Osteocyte (in vitro differentiated cells): ENCODE measurements at regions not wholly inside any gene's neighbourhood (a gene's known extent, or its start where the extent isn't known, plus 50 kb on each side); places are given as distances from the start of the nearest gene placed in this dataset.

Experiments
- DNase-seq: peaks from one replicate; pipeline ENCODE4 v3.0.0; 2021; ENCODE audit warnings: mixed read lengths; ENCODE audit not compliant: unreplicated experiment; ENCODE audit errors: extremely low spot score
- H3K27ac Mint-ChIP-seq: one replicate; pipeline ENCODE4 v1.8.0; 2021; ENCODE audit warnings: mild to moderate bottlenecking, mixed read lengths; ENCODE audit not compliant: unreplicated experiment
- H3K27me3 Mint-ChIP-seq: one replicate; pipeline ENCODE4 v1.8.0; 2021; ENCODE audit warnings: mixed read lengths; ENCODE audit not compliant: unreplicated experiment
- H3K36me3 Mint-ChIP-seq: one replicate; pipeline ENCODE4 v1.8.0; 2021; ENCODE audit warnings: mixed read lengths; ENCODE audit not compliant: unreplicated experiment
- H3K4me1 Mint-ChIP-seq: one replicate; pipeline ENCODE4 v1.8.0; 2021; ENCODE audit warnings: mixed read lengths; ENCODE audit not compliant: unreplicated experiment
- H3K4me3 Mint-ChIP-seq: one replicate; pipeline ENCODE4 v1.8.0; 2021; ENCODE audit warnings: mild to moderate bottlenecking, moderate library complexity, mixed read lengths; ENCODE audit not compliant: unreplicated experiment
- H3K9me3 Mint-ChIP-seq: one replicate; pipeline ENCODE4 v1.8.0; 2021; ENCODE audit warnings: mixed read lengths; ENCODE audit not compliant: unreplicated experiment
- TF ChIP-seq, protein P1 (sequence below): fragments of 200-600 bp; sonication (generic); IDR thresholded peaks from 2 replicates; pipeline ENCODE4 v1.5.0; 2021; ENCODE audit warnings: antibody characterized with exemption, mild to moderate bottlenecking, moderate library complexity

GRCh38 chr4:23125118-23125517 lies 432.4 kb downstream of the GBA3 start:
- peaks cover 8% of the 10 kb centered on the region for H3K27me3 Mint-ChIP-seq
- no peak overlapping the region for H3K4me3 Mint-ChIP-seq
- H3K27ac Mint-ChIP-seq = no peak overlapping the region
- H3K9me3 Mint-ChIP-seq = no peaks in the 10 kb centered on the region
- TF ChIP-seq, protein P1, sequence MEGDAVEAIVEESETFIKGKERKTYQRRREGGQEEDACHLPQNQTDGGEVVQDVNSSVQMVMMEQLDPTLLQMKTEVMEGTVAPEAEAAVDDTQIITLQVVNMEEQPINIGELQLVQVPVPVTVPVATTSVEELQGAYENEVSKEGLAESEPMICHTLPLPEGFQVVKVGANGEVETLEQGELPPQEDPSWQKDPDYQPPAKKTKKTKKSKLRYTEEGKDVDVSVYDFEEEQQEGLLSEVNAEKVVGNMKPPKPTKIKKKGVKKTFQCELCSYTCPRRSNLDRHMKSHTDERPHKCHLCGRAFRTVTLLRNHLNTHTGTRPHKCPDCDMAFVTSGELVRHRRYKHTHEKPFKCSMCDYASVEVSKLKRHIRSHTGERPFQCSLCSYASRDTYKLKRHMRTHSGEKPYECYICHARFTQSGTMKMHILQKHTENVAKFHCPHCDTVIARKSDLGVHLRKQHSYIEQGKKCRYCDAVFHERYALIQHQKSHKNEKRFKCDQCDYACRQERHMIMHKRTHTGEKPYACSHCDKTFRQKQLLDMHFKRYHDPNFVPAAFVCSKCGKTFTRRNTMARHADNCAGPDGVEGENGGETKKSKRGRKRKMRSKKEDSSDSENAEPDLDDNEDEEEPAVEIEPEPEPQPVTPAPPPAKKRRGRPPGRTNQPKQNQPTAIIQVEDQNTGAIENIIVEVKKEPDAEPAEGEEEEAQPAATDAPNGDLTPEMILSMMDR = no peak
- no peaks in the 10 kb centered on the region for H3K36me3 Mint-ChIP-seq
- DNase-seq = no peak
- H3K4me1 Mint-ChIP-seq = peaks cover 1% of the 10 kb centered on the region

DNA sequence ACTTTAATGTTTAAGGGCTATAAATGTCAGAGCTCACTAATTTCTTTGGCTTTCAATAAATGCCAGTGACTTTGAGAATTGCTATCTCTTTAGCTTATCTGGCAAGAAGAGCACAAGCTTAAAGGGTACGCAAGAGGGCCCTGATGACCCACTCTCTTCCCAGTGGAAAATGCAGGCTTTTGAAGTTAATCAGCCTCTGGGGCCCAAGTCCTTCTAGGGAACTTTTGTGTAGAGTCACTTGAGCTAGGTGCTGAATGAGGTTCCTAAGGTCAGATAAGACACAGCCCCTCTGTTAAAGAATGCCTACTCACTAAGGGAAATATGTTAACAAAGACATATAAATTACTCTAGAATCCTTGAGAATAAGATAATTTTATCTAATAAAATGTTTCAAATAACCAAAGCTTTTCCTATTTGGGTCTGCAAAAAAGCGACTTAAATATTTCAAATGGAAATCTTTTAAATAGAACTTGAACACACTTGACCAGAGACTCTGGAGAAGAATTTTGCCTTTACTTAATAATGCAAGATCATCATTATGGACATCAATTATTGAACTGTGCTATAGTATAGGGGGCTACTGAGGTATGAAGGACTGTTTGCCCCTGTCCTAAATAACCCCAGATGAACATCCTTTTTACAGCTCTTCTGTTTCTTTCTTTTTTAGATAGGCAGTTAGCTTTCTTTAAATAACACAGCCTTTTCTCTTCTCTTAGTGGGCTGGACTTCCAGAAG lies 430.1 kb downstream of the GBA3 start:
- Mint-ChIP-seq H3K9me3 (no peaks in the 10 kb centered on the region), H3K4me1 (peaks cover 1% of the 10 kb centered on the region), H3K27me3 (peaks cover 11% of the 10 kb centered on the region), H3K27ac (no peak overlapping the region), H3K4me3 (no peak overlapping the region), H3K36me3 (no peaks in the 10 kb centered on the region)
- DNase-seq = no peak
- TF ChIP-seq, protein P1 = no peak

- Mint-ChIP-seq H3K36me3 (no peaks in the 10 kb centered on the region), H3K27ac (no peak overlapping the region), H3K4me1 (no peaks in the 10 kb centered on the region), H3K9me3 (no peaks in the 10 kb centered on the region), H3K4me3 (no peak overlapping the region), H3K27me3 (peaks cover 24% of the 10 kb centered on the region)
- DNase-seq = no peak
- TF ChIP-seq, protein P1 = no peak
Observed at GRCh38 chr4:23120374-23120773, 427.6 kb downstream of the GBA3 start.

DNA sequence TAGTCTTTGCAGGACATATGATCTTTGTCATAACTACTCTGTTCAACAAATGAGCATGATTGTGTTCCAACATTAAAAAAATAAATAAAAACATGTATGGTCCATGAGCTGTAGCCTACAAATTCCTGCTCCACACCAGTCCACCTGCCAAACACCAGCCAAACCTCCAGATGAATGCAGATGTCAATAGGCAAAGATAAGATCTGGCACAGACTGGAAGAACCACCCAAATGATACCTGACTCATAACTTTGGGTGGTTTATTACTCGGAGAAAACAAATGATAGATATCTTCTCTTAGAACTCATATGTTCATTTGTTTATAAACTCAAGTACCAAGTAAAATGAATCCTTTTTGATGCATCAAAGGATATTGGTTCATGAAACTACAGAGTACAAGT lies 425.1 kb downstream of the GBA3 start:
- DNase-seq = no peak
- Mint-ChIP-seq H3K27me3 (peaks cover 26% of the 10 kb centered on the region), H3K36me3 (no peaks in the 10 kb centered on the region), H3K27ac (no peak overlapping the region), H3K4me3 (no peak overlapping the region), H3K4me1 (no peaks in the 10 kb centered on the region), H3K9me3 (no peaks in the 10 kb centered on the region)
- TF ChIP-seq, protein P1 = no peak

GRCh38 chr4:23114538-23114937 lies 421.8 kb downstream of the GBA3 start:
- H3K9me3 Mint-ChIP-seq = no peaks in the 10 kb centered on the region
- H3K27ac Mint-ChIP-seq = no peak overlapping the region
- no peak overlapping the region for H3K4me3 Mint-ChIP-seq
- H3K27me3 Mint-ChIP-seq = peaks cover 20% of the 10 kb centered on the region
- TF ChIP-seq, protein P1 = no peak
- H3K4me1 Mint-ChIP-seq = no peaks in the 10 kb centered on the region
- no peaks in the 10 kb centered on the region for H3K36me3 Mint-ChIP-seq
- DNase-seq = no peak
